ENCODE measurements at regions not wholly inside any gene's neighbourhood (a gene's known extent, or its start where the extent isn't known, plus 50 kb on each side); places are given as distances from the start of the nearest gene placed in this dataset.

DNA sequence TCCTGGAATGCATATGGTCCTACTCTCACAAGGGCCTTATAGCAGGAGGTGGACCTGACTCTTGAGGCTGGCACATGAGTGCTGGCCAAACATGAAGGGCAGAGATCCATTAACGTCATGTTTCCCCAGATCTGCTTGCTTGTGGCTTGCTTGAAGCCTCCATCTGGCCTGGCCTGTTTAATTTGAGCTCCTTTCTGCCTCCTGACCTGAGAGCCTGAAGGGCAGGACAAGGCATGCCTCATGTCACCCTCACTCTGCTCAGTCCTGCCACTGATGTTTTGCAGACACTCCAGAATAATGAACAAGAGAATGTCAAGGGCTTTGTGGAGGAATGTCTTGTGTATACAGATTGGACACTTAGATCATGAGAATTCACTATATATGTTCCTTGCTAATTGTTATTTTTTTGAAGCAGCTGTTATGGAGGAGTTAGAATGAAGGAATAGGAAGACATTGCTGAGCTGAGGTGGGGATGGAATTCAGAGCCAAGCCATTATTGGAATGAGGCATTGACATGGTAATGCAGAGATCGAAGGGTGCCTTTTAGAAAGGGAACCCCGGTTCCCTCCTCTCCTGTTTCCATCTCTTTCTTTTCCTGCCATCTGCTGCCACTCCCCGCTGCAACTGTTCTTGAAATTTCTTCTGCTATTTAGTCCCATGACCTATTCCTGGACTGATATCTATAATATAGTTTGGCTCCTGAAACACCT, 457.0 kb upstream of the PROX1 start:
- BruUV-seq (replicated peaks), result no TSS peak
- Histone ChIP-seq H3K9me2 (ENCODE audit: insufficient read depth, low read length) (no peaks in the 10 kb centered on the region), H3K4me2 (ENCODE audit: low read length) (no peak overlapping the region), H3K4me1 (ENCODE audit: insufficient read depth, low read length, poor library complexity, severe bottlenecking) (no peaks in the 10 kb centered on the region), H2AFZ (ENCODE audit: low read length) (no peak overlapping the region), H3K36me3 (ENCODE audit: insufficient read depth, low read length) (no peaks in the 10 kb centered on the region), H4K20me1 (ENCODE audit: insufficient read depth, low read length) (no peaks in the 10 kb centered on the region), H3K27ac (ENCODE audit: low read depth, low read length, poor library complexity, severe bottlenecking) (no peak overlapping the region), H3K9me3 (ENCODE audit: low read length) (no peaks in the 10 kb centered on the region), H3K79me2 (ENCODE audit: insufficient read depth, low read depth, low read length) (no peaks in the 10 kb centered on the region), H3K4me3 (ENCODE audit: low read depth, low read length, poor library complexity, severe bottlenecking) (no peak overlapping the region)
- DNase-seq (ENCODE audit: low spot score), result no peak
- ChIA-PET POLR2A (interaction anchor here (0.6 to 1.2 kb wide), 2 partner anchors 71 to 79 kb away, joined by 3 to 7 read pairs; no protein-coding TSS in a partner anchor), CTCF (ENCODE audit: unreplicated experiment) (no interaction called here)
- intact Hi-C loops (cut with micrococcal nuclease; ENCODE audit: unreplicated experiment), result no loop called here
- TF ChIP-seq EZH2phosphoT487 (IDR thresholded peaks at IDR 0.05; ENCODE audit: borderline replicate concordance, low read depth, low read length), result no peak
- TF ChIP-seq, protein P1, sequence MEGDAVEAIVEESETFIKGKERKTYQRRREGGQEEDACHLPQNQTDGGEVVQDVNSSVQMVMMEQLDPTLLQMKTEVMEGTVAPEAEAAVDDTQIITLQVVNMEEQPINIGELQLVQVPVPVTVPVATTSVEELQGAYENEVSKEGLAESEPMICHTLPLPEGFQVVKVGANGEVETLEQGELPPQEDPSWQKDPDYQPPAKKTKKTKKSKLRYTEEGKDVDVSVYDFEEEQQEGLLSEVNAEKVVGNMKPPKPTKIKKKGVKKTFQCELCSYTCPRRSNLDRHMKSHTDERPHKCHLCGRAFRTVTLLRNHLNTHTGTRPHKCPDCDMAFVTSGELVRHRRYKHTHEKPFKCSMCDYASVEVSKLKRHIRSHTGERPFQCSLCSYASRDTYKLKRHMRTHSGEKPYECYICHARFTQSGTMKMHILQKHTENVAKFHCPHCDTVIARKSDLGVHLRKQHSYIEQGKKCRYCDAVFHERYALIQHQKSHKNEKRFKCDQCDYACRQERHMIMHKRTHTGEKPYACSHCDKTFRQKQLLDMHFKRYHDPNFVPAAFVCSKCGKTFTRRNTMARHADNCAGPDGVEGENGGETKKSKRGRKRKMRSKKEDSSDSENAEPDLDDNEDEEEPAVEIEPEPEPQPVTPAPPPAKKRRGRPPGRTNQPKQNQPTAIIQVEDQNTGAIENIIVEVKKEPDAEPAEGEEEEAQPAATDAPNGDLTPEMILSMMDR (conservative IDR thresholded peaks at IDR 0.05; ENCODE audit: low read length), result no peak

DNA sequence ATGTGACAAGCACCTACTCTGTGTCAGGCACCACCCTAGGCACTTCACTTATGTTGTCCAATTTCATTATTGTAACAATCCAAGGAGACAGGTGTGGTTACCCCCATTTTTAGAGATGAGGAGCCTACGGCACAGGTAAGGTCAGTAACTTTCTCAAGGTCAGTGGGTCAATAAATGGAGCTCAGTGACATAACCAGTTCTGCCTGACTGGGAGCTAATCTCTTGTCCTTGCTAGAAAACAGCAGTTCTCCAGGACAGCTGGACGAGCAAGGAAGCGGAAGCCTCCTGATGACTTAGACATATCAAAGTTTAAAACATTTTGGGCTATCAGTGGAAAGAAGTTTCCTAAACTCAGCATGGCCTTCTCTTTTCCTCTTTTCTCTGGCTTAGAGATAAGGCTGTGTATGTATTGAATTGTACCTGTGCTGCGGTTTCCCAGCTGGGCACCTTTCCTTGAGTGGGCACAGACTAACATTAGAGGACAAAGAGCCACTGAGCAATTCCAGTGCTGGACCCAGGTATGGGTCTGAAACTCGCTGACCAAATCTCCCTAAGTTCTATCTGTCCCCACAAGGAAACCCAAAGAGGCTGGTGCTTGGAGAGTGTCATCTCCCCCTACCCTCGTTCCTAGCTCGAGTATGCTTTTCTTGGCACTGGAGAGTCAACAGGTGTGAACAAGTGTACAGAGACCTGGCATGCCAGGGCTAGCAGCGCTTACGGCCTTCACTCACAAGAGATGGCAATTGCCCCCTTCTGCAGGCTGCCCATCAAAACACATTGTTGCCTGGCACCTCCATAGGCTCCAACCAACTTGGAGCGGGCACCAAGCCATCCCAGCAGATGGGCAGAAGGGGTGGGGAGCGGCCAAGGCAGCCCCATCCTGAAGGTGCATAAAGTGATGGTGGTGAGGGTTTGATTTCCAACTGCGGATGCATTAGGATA, 456.1 kb upstream of the PROX1 start:
- BruUV-seq (replicated peaks), result no TSS peak
- TF ChIP-seq EZH2phosphoT487 (IDR thresholded peaks at IDR 0.05; ENCODE audit: borderline replicate concordance, low read depth, low read length), result no peak
- TF ChIP-seq, protein P1 (conservative IDR thresholded peaks at IDR 0.05; ENCODE audit: low read length), result no peak

More for the DNA sequence above, 456.1 kb upstream of the PROX1 start:
- Histone ChIP-seq H3K4me1 (ENCODE audit: insufficient read depth, low read length, poor library complexity, severe bottlenecking) (no peaks in the 10 kb centered on the region), H3K9me2 (ENCODE audit: insufficient read depth, low read length) (no peaks in the 10 kb centered on the region), H3K79me2 (ENCODE audit: insufficient read depth, low read depth, low read length) (no peaks in the 10 kb centered on the region), H3K9me3 (ENCODE audit: low read length) (no peaks in the 10 kb centered on the region), H3K36me3 (ENCODE audit: insufficient read depth, low read length) (no peaks in the 10 kb centered on the region), H3K4me2 (ENCODE audit: low read length) (no peak overlapping the region), H3K27ac (ENCODE audit: low read depth, low read length, poor library complexity, severe bottlenecking) (no peak overlapping the region), H3K4me3 (ENCODE audit: low read depth, low read length, poor library complexity, severe bottlenecking) (no peak overlapping the region), H4K20me1 (ENCODE audit: insufficient read depth, low read length) (no peaks in the 10 kb centered on the region), H2AFZ (ENCODE audit: low read length) (no peak overlapping the region)
- intact Hi-C loops (cut with micrococcal nuclease; ENCODE audit: unreplicated experiment), result no loop called here
- no peak for DNase-seq (ENCODE audit: low spot score)
- ChIA-PET POLR2A (interaction anchor here (0.6 kb wide), 1 partner anchor 72 kb away, joined by 7 read pairs; no protein-coding TSS in a partner anchor), CTCF (ENCODE audit: unreplicated experiment) (no interaction called here)
